HG02763 (cell line): ENCODE measurements at regions not wholly inside any gene's neighbourhood (a gene's known extent, or its start where the extent isn't known, plus 50 kb on each side); places are given as distances from the start of the nearest gene placed in this dataset.
"Not testable (repeated sequence)": the region's sequence is repeated elsewhere in the genome, so short reads cannot be mapped to it uniquely, and the experiment has no call there.

Experiments
- ATAC-seq: cut with Tn5 transposase; IDR thresholded peaks from one replicate; pipeline ENCODE4 v1.9.1; 2021; ENCODE audit warnings: mild to moderate bottlenecking, moderate library complexity; ENCODE audit not compliant: unreplicated experiment

DNA sequence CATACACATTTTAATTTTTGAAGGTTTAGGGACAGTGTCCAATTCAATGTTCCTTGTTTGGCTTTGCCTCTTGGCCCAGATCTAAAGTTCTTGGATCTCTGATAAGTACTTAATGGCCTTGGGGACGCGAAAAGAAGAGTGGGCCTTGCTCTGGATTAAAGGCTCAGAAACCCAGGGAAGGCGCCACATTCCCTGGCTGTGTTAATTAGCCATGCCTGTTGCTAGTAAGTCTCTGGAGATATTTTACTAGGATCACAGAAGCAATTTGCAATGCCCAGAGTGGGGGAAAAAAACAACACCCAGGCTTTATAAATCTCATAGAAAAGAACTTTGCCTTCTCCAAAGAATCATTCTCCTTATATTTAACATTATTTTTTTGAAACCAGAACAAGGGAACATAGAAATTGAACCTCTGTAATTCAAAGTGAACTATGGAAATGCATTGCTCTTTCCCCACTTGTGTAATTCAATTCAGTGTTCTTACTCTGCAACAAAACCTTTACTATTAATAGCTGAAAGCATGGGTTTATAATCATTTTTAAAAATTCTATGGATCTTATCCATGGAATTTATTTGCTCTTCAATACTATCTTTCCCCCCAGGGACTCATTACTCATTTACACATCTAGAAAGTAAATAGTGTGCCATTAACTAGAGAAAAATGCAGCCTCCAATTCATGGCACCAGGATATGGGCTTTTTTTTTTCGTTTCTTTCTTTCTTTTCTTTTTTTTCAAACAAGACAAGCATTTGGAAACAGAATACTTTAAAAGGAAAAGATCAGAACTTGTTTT, 172.2 kb upstream of the ANKRD55 start:
- ATAC-seq = no peak

DNA sequence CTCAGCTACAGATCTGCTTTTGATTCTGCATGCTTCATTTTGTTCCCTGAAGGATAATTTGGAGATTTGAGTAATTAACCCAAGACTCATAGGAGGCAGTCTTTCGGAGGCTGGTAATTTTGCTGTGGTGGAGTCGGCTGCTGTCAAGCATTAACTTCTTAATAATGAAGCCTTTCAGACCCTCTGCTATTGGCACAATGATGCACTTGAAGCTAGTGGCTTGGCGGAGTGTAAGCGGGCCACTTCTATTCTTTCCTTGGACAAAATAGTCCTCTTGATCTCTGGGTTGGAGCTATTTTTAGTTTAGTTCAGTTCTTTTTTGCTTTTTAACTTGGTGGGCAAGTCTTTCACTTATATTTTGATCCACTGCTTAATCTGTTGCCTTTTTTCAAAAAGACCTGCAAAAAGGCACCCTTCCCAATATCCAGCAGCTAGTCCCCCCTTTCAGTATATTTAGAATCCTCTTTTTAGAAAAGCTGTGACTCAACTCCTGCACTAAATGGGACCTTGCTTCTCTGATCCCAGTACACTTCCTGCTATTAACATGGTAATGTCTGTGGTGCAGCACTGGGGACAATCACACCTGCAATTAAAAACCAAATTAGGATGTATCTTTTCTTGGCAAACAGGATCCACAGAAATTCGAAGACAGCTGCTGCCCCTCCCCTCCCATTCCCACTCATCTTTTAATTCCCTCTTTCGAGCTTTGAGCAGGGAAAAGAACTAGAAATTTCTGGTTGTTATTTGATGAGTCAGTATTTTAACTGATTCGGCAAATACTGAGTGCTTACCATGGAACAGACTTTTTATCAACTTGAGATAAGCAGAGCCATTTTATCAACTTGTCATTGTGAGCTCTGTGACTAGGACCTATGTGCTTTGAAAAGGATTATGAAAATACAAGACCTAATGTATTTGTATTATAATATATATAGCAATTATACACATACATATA, 169.4 kb upstream of the ANKRD55 start:
- no peak for ATAC-seq

DNA sequence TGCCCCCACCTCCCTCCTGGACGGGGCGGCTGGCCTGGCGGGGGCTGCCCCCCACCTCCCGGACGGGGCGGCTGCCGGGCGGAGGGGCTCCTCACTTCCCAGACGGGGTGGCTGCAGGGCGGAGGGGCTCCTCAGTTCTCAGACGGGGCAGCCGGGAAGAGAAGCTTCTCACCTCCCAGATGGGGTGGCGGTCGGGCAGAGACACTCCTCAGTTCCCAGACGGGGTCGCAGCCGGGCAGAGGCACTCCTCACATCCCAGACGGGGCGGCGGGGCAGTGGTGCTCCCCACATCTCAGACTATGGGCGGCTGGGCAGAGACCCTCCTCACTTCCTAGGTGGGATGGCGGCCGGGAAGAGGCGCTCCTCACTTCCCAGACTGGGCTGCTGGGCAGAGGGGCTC, 164.7 kb upstream of the ANKRD55 start:
- ATAC-seq = not testable (repeated sequence)

DNA sequence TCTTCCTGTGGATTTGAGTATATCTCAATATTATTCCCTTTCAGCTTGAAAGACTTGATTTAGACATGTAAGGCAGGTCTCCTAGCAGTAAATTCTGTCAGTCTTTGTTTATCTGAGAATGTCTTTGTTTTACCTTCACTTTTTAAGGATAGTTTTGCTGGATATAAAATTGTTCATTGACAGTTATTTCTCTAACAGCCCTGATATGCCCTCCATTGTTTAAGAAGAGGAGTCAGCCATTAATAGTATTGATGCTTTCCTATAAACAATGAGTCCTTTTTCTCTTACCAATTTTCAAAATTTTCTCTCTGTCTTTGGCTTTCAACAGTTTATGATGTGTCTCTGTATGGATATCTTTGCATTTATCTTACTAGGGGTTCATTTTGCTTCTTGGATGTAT, 163.5 kb upstream of the ANKRD55 start:
- ATAC-seq = no peak

DNA sequence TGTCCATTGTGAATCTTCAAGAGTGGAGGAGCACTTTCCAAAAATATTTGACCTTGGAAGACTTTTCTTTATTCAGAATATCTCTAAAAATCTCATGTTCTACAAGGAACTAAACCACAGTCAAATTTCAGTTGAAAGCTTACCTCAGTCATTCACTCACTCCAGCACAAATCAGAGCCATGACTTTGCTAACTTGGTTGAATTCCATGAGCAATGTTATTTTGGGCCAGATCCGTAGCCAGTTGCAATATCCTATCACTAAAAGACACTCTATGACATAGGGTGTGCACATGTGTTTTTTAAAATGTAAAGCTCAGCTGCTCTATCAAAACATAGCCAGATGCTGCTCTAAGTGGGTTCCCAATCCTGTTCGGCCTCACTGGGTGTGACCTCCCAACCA, 156.1 kb upstream of the ANKRD55 start:
- no peak for ATAC-seq

DNA sequence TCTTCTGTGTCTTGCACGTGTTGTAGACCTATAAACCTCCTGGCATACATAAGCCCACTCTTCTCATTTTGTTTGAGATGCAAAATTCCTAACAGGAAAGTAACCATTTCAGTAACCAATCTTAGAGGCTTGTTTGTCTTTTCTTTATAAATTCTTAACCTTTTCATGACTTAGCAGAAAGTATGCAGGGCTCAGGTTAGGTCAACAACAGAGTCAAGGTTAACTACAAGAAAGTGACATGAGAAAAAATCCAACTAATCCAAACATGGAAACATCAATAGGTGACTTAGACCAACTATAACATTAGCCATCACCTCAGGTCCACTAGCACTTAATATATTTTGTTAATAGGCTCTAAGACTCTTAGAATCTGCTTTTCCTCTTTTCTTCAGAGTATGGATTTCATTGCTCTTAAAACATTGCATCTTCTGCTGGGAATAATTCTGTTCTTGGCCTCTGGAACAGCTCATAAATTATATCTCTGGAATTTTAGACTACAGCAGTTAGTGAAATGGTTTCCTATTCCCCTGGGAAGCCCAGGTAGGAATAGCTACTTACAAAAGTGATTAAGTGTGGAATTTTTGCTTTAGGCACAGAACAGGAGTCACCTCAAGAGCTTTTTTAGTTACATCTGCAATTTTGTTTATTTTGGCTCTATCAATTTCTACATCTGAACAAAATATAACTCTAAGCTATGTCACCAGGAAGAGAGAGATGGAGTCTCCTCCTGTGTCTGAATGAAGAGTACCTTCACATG, 155.3 kb upstream of the ANKRD55 start:
- no peak for ATAC-seq

DNA sequence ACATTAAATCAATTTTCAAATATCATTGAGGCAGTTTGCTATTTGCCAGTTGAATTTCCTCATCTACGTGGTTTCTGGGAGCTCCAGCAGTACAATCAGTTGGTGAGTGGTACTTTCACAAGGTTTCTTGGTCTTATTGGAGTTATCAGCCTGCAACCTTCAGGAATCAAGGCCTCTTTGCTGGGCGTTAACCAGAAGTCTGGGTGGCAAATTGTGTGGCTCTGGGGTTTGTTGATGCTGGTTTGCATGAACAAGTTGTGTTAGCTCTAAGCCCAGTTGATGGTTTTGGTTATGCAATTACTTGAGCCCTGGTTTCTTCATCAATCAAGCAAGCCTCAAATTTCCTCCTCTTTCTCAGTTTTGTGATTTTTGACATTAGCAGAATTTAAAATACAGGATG, 152.9 kb upstream of the ANKRD55 start:
- no peak for ATAC-seq

DNA sequence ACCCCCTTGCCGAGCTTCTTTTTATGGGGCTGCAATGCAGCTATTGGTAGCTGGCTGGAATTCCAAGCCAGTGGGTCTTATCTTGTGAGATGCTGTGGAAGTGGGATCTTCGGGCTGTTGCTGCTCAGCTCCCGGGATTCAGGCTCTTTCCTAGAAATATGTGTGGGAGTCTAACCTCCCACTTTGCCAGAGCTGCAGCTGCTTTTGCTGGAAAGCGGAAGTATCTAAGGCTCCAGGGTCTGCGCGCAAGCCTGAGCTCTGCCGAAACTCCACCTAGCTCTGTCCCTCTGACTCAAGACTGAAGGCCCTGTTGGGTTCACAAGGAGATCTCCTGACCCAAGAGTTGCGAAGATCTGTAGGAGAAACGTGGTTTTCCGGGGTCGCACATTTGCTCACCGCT, 151.1 kb upstream of the ANKRD55 start:
- ATAC-seq = no peak

DNA sequence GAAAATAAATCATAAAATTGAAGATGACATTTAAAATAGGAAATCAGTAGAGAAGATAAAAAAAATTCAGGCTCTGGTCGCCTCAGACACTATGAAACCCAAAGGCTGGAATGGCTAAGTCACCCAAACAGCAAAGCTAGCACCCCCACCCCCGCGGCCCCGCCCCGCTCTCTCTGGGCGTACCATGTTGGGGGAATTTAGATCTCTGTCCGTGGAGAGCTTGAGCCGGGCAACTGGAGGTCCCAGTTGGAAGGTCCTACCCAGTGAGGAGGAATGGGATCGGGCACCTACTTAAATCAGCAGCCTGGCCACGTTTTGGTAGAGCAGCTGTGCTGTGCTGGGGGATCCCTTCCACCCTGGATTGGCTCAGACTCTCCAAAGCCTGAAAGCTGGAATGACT, 150.6 kb upstream of the ANKRD55 start:
- ATAC-seq = no peak

DNA sequence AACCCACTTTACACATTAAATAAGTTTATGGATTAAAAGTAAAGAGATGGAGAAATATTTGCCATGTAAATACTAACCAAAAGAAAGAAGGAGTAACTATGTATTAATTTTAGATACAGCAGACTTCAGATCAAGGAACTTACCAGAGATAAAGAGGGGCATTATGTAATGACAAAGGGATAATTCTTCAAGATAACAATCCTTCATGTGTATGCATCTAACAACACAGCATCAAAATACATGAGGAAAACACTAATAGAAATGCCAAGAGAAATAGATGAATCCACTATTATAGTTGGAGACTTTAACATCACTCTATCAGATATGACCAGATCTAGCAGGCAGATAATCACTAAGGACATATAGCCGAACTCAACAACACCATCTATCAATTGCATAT, 149.8 kb upstream of the ANKRD55 start:
- ATAC-seq = no peak

DNA sequence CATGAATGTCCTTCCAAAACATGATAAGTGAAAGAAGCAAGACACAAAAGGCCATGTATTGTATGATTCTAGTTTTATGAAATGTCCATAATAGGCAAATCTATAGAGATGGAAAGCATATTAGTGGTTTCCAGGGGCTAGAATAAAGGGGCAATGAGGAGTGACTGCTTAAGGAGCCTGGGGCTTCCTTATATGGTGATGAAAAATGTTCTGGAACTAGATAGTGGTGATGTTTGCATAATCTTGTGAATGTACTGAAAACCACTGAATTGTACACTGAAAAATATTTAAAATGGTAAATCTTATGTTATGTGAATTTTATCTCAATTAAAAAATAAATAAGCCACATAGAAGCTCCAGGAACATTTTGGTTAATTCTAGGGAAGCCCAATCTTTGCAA, 144.4 kb upstream of the ANKRD55 start:
- ATAC-seq = no peak

DNA sequence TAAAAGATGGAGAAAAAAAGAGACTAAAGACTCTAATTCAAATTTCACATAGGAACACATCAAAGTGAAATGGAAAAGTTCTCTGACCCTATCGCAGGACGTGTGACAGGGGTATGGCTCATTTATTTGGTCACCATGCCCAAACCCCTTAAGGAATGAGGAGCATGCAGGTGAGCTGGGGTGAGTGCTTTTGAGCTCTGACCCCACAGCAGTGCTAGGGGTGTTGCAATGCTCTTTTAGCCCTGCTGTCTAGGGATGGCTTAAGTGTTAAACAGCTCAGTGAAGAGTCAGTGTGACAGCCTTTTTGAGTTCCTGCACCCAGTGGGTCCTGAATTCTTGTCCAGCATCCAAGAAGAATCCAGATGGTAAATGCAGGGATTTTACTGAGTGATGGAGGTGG, 143.0 kb upstream of the ANKRD55 start:
- no peak for ATAC-seq

DNA sequence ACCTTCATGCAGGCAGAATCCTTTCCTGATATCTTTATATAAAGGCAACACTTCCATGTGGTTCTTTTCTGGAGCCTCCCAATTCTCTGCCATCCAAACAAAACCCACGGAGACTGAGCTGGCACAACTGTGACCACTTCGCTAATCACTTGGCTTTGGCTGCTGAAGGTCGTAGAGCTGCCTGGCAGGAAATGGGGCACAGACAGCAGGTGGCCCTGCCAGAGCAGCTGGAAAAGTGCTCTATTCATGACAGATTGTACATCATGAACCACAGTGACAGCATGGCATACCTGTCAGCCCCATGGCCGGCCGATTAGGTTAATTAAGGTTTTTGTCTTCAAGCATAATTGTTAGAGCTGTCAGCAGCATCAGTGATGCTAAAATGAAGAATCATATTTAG, 141.9 kb upstream of the ANKRD55 start:
- ATAC-seq = no peak

DNA sequence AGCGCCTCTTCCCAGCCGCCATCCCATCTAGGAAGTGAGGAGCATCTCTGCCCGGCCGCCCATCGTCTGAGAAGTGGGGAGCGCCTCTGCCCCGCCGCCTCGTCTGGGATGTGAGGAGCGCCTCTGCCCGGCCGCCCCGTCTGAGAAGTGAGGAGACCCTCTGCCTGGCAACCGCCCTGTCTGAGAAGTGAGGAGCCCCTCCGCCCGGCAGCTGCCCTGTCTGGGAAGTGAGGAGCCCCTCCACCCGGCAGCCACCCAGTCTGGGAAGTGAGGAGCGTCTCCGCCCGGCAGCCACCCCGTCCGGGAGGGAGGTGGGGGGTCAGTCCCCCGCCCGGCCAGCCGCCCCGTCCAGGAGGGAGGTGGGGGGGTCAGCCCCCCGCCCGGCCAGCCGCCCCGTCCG, 139.4 kb upstream of the ANKRD55 start:
- not testable (repeated sequence) for ATAC-seq

DNA sequence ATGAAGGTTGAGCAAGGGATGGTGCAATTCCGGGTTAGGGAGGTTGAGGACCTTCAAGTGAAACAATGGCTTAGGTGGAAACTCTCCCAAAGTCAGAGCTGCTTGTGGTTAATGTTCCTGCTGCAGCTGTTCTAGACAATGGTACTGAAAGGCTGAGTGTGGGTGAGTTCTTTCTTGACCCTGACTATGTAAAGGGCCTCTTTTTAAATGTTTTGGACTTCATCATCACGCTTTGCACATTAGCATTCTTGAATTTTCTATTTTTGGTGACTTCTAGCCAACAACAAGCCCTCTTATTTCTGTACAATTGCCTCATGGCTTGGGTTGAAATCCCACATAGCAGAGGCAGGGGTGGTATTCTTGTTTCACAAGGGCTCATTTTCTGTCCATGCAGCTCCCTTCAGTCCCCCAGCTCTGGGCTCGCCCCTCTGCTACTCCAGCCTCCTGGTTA, 136.3 kb upstream of the ANKRD55 start:
- ATAC-seq = no peak

DNA sequence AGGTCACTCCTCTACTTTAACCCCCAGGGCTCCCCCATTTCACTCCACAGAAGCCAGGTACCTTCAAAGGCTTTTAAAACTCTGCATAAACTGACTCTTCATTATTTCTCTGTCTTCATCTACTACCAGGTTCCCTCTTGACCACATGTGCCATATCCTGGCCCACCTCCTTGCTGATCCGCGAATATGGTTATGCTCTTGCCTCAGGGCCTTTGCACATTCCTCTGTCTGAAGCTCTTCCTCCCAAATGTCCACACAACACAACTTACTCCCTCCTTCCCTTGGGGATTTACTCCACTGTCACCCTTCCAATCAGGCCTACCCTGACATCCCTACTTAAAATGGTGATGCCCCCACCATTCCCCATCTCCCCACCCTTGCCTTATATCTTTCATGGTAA, 134.6 kb upstream of the ANKRD55 start:
- ATAC-seq = no peak

DNA sequence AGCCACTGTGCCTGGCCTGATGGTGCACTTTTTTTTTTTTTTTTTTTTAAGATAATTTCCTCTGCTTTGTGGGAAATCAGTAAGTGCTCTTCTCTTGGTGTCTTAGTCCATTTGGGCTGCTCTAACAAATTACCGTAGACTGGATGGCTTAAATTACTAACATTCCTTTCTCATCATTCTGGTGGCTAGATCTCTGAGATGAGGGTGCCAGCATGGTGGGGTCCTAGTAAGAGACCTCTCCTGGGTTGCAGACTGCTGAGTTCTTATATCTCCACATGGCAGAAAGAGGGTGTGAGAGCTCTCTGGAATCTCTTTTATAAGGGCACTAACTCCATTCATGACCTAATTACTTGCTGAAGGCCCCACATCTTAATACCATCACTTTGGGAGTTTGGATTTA, 133.9 kb upstream of the ANKRD55 start:
- ATAC-seq = no peak

DNA sequence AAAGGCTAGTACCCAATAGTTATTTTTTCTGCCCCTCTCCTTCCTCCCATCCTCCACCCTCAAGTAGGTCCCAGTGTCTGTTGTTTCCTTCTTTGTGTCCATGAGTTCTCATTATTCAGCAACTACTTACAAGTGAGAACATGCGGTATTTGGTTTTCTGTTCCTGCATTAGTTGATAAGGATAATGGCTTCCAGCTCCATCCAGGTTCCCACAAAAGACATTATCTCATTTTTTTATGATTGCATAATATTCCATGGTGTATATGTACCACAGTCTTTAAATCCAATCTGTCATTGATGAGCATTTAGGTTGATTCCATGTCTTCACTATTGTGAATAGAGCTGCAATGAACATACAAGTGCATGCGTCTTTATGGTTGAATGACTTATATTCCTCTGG, 128.3 kb upstream of the ANKRD55 start:
- ATAC-seq = no peak

DNA sequence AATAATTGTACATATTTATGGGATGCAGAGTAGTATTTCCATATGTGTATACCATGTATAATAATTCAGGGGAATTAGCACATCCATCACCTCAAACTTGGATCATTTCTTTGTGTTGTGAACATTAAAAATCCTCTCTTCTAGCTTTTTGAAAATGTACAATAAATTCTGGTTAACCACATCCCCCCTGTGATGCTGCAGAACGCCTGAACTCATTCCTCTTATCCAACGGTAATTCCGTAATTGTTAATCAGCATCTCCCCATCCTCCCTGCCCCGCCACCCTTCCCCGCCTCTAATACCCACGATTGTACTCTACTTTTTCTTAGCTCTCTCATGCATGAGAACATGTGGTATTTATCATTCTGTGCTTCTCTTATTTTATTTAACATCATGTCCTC, 127.7 kb upstream of the ANKRD55 start:
- ATAC-seq = no peak

DNA sequence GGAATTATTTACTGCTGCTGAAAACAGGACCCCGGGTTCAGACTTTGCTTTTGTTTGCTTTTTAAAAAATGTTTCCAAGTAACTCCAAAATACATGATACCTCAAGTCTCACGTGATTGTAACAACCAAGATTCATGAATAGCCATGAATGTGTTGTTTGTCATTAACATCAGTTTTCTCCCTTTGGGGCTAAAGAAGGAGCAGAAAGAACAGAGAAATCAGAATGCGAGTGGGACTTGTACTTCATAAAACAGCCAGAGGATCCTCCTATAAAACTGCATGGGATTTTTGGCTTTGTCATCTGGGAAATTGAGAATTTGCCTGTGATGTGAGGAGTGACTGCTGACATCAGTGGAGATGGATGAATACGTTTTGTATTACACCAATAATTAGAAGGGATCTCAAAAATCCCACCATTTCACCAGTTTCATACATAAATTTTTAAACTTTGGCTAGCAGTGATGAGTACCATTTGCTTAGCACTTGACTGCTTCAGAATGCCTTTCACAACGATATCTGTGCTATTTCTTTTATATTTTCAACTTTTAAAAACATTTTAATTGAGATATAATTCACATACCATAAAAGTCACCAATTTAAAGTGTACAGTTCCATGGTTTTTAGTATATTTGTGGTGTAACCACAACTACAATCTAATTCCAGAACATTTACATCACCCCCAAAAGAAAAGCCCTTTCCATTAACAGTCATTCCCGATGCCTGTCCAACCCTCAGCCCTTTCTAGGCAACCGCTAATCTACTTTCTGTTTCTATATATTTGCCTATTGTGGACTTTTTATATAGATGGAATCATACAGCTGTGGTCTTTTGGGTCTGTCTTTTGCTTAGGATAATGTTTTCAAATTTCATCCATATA, 126.9 kb upstream of the ANKRD55 start:
- ATAC-seq = no peak
